NB4 (cell line): ENCODE measurements at regions not wholly inside any gene's neighbourhood (a gene's known extent, or its start where the extent isn't known, plus 50 kb on each side); places are given as distances from the start of the nearest gene placed in this dataset.
A peak's percentile ranks its signal among the peaks of the same experiment; 100 is the strongest.

Experiments
- DNase-seq: peaks from one replicate; pipeline ENCODE4 v3.0.0; 2010; ENCODE audit warnings: low read depth
- H3K4me3 ChIP-seq: one replicate; pipeline ENCODE4 v1.5.1; 2011; ENCODE audit warnings: mild to moderate bottlenecking, low read depth, low read length, moderate library complexity
- CTCF ChIP-seq: IDR thresholded peaks from one replicate; pipeline ENCODE4 v1.5.1; 2012; ENCODE audit warnings: low read depth, low read length
- MYC ChIP-seq: IDR thresholded peaks from 2 replicates; pipeline ENCODE4 v1.6.1; 2011; ENCODE audit warnings: low read depth, low read length
- POLR2A ChIP-seq: IDR thresholded peaks from 2 replicates; pipeline ENCODE4 v1.6.1; 2011; ENCODE audit warnings: mild to moderate bottlenecking; ENCODE audit not compliant: insufficient read length; ENCODE audit errors: extremely low read depth
- TF ChIP-seq, protein P1 (sequence below): IDR thresholded peaks from 2 replicates; pipeline ENCODE4 v1.6.1; 2011; ENCODE audit warnings: low read depth, low read length

- DNase-seq = no peak
- no peak overlapping the region for H3K4me3 ChIP-seq
- TF ChIP-seq POLR2A (no peak), CTCF (no peak), MYC (no peak)
- TF ChIP-seq, protein P1, sequence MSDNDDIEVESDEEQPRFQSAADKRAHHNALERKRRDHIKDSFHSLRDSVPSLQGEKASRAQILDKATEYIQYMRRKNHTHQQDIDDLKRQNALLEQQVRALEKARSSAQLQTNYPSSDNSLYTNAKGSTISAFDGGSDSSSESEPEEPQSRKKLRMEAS = no peak
Measured at GRCh38 chr3:30435861-30436331, 170.5 kb upstream of the TGFBR2 start.

GRCh38 chr3:30437171-30437601, 169.2 kb upstream of the TGFBR2 start:
- H3K4me3 ChIP-seq = no peak overlapping the region
- TF ChIP-seq MYC (no peak), POLR2A (no peak), CTCF (no peak)
- TF ChIP-seq, protein P1 = no peak
- peak; percentile 53 for DNase-seq

- no peak for TF ChIP-seq POLR2A
- no peak for TF ChIP-seq MYC
- no peak for TF ChIP-seq CTCF
- TF ChIP-seq, protein P1 = no peak
- no peak overlapping the region for H3K4me3 ChIP-seq
Measured at GRCh38 chr3:30438126-30438525, 168.3 kb upstream of the TGFBR2 start.

GRCh38 chr3:30439451-30440053, 166.8 kb upstream of the TGFBR2 start:
- TF ChIP-seq MYC (no peak), CTCF (no peak), POLR2A (no peak)
- TF ChIP-seq, protein P1 = no peak
- no peak overlapping the region for H3K4me3 ChIP-seq
- DNase-seq = no peak

More at GRCh38 chr3:30438126-30438525, 168.3 kb upstream of the TGFBR2 start:
- no peak for DNase-seq

GRCh38 chr3:30440147-30440604, 166.2 kb upstream of the TGFBR2 start:
- TF ChIP-seq, protein P1 = no peak
- TF ChIP-seq CTCF (no peak), MYC (no peak), POLR2A (no peak)
- H3K4me3 ChIP-seq = no peak overlapping the region
- DNase-seq = no peak
